Thyroid gland (tissue), 4 donors: ENCODE measurements at regions not wholly inside any gene's neighbourhood (a gene's known extent, or its start where the extent isn't known, plus 50 kb on each side); places are given as distances from the start of the nearest gene placed in this dataset.

Experiments used
- CTCF ChIP-seq, 6 experiments: fragments of 200-600 bp in 3 of 6; fragments of 450-650 bp in 3 of 6; sonication (generic) in 3 of 6; IDR thresholded peaks; one replicate each; pipeline ENCODE4 v1.5.1; 2016 to 2019; ENCODE audit warnings: antibody characterized with exemption in 6 of 6, mild to moderate bottlenecking in 2 of 6, inconsistent platforms in 1 of 6, moderate library complexity in 1 of 6
- POLR2A ChIP-seq, 2 donors: fragments of 450-650 bp; IDR thresholded peaks; one replicate each; pipeline ENCODE4 v1.6.1; 2017; ENCODE audit warnings: antibody characterized with exemption in 2 of 2, mild to moderate bottlenecking in 2 of 2, moderate library complexity in 1 of 2

DNA sequence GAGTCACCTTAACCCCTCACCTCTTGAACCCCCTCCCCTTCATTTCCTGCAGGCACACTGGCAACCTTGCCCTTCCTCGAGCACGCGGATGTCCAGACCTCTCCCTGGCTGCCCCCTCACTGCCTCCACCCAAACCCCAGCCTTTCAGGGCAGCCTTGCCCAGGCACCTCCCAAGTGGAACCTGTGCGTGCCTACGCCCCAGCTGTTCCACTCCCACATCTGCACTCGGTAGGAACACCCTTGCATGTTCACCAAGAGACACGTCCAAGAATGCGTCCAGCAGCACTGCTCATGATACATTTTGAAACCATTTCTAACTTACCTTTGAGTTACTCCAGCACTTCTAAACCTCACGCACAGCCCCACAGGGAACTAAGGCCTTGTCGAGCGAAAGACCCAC is 93.8 kb upstream of the YWHAQ start:
- no peak for TF ChIP-seq CTCF (IDR thresholded peaks at IDR 0.05)
- no peak for TF ChIP-seq POLR2A (IDR thresholded peaks at IDR 0.05)
